ENCODE measurements at regions not wholly inside any gene's neighbourhood (a gene's known extent, or its start where the extent isn't known, plus 50 kb on each side); places are given as distances from the start of the nearest gene placed in this dataset.
A peak's percentile ranks its signal among the peaks of the same experiment; 100 is the strongest.

GRCh38 chr15:96538491-96538890 is 208.0 kb downstream of the NR2F2 start:
- no peak for DNase-seq

DNA sequence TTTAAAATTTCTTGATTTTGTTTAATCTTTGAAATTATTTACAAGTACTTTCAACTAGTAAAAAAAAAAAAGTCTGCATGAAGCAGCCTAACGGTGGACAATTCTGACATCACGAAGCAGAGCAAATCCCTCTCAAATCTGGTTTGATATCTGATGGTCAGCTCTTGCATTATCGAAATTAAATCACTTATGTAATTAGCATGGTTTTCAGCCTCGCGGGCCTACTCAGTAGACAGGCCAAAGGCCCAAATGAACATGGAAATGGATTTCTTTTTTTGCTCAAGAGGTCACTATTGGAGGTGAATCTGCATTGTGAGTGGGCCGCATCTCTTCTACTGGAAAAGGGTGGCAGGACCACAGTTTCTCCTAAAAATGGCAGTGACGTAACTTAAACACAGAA is 209.8 kb downstream of the NR2F2 start:
- no peak for DNase-seq

GRCh38 chr15:96542130-96542770 is 211.8 kb downstream of the NR2F2 start:
- no peak for DNase-seq

- no peak for DNase-seq
Observed at GRCh38 chr15:96544162-96544756, 213.8 kb downstream of the NR2F2 start.

- no peak for DNase-seq
Observed at GRCh38 chr15:96549136-96549535, 218.6 kb downstream of the NR2F2 start.

DNA sequence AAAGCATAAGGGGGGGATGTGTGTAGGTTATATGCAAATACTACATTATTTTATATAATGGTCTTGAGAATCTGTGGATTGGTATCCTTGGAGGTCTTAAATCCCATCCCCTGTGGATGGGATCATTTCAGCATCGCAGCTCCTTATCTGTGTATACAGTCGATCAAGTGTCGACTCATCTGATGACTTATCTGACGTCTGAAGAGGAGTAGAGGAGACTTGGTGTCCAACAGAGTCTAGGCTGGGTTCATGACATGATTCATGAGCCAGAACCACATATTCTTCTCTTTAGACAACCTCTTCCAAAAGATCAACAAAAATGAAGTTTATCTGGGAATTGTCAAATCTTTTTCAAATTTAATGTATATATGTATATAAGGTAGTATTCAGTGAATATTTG is 220.7 kb downstream of the NR2F2 start:
- no peak for DNase-seq

DNA sequence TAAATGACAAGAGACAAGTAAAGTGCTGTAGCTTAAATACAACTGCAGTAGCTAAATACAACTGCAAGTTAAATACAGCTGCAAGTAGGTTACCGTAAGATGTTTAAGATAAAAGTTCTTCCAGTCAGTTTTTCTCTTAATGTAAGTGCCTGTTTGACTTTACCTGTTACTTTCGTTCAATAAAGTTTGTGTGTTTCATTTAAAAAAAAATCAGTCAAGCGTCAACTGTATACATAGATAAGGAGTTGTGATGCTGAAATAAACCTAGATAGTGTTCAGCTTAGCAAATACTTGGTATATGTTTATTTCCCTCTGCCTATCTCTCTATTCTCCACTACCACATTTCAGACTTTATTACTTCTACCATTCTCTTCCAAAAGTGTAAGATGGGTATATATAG is 221.2 kb downstream of the NR2F2 start:
- no peak for DNase-seq

- DNase-seq = no peak
Observed at GRCh38 chr15:96553006-96553405, 222.5 kb downstream of the NR2F2 start.

DNA sequence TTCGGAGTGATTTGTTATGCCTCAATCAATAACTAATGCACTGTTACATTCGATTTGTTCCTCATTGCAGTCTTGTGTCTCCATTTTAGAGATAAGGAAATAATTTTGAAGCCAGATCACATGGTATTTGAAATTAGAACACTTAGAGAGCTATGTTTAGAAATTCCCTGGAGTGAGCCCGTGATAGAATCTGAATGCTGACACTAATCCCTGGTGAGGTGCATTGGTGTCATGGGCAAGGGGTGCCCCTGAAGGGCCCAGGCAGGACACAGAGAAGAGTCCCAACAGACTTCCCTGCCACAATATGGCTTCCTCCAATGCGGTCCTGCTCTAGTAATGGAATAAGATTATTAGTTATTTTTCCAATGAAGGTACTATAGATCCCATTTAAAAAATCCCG is 223.0 kb downstream of the NR2F2 start:
- no peak for DNase-seq

DNA sequence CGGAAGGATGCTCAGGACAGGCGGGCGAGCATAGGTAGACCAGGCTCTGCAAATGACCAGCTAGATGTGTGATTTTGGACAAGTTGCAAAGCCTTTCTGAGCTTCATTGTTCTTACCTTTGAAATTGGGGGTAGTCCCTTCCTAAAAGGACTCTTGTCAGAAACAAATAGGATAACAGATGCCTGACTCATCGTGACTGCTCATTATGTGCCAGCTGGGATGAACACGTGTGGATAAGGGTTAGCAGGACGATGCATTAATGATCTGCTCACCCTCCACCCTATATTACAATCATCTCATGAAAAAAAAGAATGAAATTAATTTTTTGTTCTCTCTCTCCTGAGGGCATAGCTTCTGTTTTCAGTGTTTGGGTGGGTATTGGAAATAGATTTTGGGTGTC is 223.4 kb downstream of the NR2F2 start:
- DNase-seq = no peak

DNA sequence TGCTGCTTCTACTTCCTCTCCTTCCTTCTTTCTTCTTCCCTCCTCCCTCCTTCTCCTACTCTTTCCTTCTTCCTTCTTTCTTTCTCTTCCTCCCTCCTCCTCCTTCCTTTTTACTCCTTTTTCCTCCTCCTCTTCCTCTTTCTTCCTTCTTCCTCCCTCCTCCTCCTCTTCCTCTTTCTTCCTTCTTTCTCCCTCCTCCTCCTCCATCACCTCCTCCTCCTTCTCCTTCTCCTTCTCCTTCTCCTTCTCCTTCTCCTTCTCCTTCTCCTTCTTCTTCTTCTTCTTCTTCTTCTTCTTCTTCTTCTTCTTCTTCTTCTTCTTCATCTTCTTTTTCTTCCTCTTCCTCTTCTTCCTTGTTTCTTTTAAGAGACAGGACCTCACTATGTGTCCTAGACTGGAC is 224.0 kb downstream of the NR2F2 start:
- DNase-seq = no peak

- no peak for DNase-seq
Observed at GRCh38 chr15:96559087-96559486, 228.6 kb downstream of the NR2F2 start.

GRCh38 chr15:96559631-96560030 is 229.1 kb downstream of the NR2F2 start:
- no peak for DNase-seq

DNA sequence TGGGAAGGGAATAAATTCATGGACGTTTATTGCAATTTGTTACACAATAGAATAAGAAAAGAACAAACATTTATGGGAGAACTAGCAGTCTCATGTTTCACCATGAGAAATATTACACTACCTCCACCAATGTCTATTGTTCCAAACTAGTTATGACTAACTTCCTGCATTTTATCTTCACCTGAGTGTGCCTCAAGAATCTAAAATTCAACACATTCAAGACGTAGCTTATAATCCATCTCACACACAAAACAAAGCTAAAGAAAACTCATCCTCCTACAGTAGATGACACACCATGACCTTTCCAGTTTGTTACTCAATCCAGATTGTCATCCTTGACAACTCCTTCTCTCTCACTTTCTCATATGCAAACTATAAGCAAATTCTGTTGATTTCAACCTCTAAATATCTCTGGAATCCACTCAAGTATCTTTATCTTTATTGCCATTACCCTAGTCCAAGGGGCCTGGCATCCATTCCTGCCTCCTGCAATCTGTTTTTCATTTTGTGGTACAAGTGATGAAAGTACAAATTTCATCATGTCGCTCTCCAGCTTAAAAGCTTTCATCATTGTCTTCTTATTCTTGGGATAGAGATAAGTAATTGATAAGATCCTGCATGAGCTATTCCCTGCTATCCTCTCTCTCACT is 229.9 kb downstream of the NR2F2 start:
- DNase-seq = peak; percentile 20

- no peak for DNase-seq
Observed at GRCh38 chr15:96561593-96561992, 231.1 kb downstream of the NR2F2 start.

DNA sequence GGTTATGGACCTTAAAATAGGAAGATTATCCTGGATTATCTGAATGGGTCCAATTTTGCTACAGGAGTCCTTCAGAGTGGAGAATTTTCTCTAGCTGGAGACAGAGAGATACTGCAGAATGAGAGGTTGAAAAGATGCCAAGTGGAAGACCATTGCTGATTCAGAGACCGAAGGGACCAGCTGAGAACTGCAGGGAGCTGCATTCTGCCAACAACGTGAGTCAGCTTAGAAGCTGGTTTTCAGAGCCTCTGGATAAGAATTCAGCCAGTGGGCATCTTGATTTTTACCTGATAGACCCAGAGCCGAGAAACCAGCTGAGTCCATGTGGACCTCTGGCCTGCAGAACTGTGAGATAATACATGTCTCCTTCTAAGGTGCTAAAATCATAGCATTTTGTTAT is 234.0 kb downstream of the NR2F2 start:
- DNase-seq = no peak

- no peak for DNase-seq
Observed at GRCh38 chr15:96565266-96565665, 234.8 kb downstream of the NR2F2 start.

- no peak for DNase-seq
Observed at GRCh38 chr15:96574782-96575181, 244.3 kb downstream of the NR2F2 start.

DNA sequence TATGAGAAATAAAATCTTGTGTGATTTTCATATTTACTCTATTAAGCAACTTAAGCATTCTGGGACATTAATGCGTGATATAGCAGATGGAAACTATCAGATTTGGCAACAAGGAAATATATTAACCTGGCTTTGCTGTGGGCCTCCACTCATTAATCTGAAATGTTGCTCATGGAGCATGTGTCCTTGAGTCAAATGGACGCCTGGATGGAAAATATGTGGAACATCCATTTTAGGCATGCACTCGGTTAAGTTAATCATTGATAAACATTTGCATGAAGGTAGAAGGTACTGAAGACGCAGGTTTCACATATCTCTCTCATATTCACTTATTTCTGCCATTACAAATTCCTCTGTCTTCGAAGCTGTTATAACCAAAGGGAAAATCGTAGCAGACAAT is 246.1 kb downstream of the NR2F2 start:
- no peak for DNase-seq

DNA sequence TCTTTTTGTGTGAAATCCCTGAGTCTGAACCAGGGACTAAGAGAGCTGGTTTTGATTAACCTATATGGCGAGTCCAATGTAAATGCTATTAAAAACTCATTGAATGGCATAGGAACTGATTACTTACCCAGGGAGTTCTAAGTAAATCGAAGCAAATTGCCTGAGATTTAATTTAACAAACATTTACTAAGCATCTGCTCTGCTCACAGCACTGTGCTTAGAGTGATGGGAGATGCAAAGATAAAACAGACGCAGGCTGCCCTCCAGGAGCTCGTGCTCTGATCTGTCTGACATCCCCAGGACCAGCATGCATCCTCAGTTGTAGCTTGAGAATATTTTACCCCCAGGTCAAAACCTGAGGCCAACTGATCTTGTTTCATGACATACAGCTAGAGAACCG is 247.9 kb downstream of the NR2F2 start:
- DNase-seq = no peak

DNA sequence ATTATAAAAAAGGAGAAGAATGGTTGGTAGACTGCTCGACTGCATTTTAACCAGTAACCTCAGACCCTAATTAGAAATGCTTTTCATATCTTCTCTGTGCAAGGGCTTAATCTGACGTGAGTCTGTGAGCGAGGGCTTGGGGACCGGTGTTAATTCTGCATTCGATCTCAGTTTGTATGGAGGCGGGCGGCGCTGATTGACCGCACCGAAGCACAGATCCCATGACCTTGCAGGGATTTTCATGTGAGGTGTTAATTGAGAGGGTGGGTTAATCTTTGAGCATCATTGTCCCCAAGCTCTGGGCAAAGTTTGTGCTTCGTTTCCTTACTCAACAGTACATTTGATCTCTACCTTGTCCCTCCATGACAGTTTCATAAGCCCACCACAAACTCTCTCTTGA is 250.9 kb downstream of the NR2F2 start:
- no peak for DNase-seq

- DNase-seq = no peak
Observed at GRCh38 chr15:96582473-96582872, 252.0 kb downstream of the NR2F2 start.

- DNase-seq = no peak
Observed at GRCh38 chr15:96583671-96584070, 253.2 kb downstream of the NR2F2 start.

- DNase-seq = peak; percentile 79
Observed at GRCh38 chr15:96585484-96586386, 255.2 kb downstream of the NR2F2 start.
